ENCODE measurements at regions not wholly inside any gene's neighbourhood (a gene's known extent, or its start where the extent isn't known, plus 50 kb on each side); places are given as distances from the start of the nearest gene placed in this dataset.

GRCh38 chr7:15924910-15925309, 238.4 kb upstream of the MEOX2 start:
- no peak for TF ChIP-seq EGR1 (IDR thresholded peaks at IDR 0.05)
- no peak for TF ChIP-seq YY1 (IDR thresholded peaks at IDR 0.05; ENCODE audit: low read depth)
- TF ChIP-seq CEBPB (IDR thresholded peaks at IDR 0.05): no peak
- TF ChIP-seq TAF1 (IDR thresholded peaks at IDR 0.05; ENCODE audit: low read depth): no peak
- TF ChIP-seq TEAD4 (IDR thresholded peaks at IDR 0.05): no peak
- no peak for TF ChIP-seq TCF12 (IDR thresholded peaks at IDR 0.05; ENCODE audit: low read depth)
- no peak for TF ChIP-seq EP300 (IDR thresholded peaks at IDR 0.05; ENCODE audit: borderline replicate concordance)
- no peak for TF ChIP-seq FOXM1 (IDR thresholded peaks at IDR 0.05; ENCODE audit: borderline replicate concordance, low read depth)
- no peak for TF ChIP-seq CREB1 (IDR thresholded peaks at IDR 0.05; ENCODE audit: low read depth)
- TF ChIP-seq REST (IDR thresholded peaks at IDR 0.05; ENCODE audit: low read depth): no peak

GRCh38 chr7:15922002-15922401, 235.5 kb upstream of the MEOX2 start:
- no peak for TF ChIP-seq EGR1 (IDR thresholded peaks at IDR 0.05)
- no peak for TF ChIP-seq FOXM1 (IDR thresholded peaks at IDR 0.05; ENCODE audit: borderline replicate concordance, low read depth)
- TF ChIP-seq CREB1 (IDR thresholded peaks at IDR 0.05; ENCODE audit: low read depth): no peak
- TF ChIP-seq YY1 (IDR thresholded peaks at IDR 0.05; ENCODE audit: low read depth): no peak
- no peak for TF ChIP-seq EP300 (IDR thresholded peaks at IDR 0.05; ENCODE audit: borderline replicate concordance)
- TF ChIP-seq TCF12 (IDR thresholded peaks at IDR 0.05; ENCODE audit: low read depth): no peak
- TF ChIP-seq CEBPB (IDR thresholded peaks at IDR 0.05): no peak
- no peak for TF ChIP-seq REST (IDR thresholded peaks at IDR 0.05; ENCODE audit: low read depth)
- no peak for TF ChIP-seq ZBTB7A (IDR thresholded peaks at IDR 0.05; ENCODE audit: low read depth)
- no peak for TF ChIP-seq RAD21 (IDR thresholded peaks at IDR 0.05; ENCODE audit: low read depth)
- no peak for TF ChIP-seq NFIC (IDR thresholded peaks at IDR 0.05)
- no peak for TF ChIP-seq TAF1 (IDR thresholded peaks at IDR 0.05; ENCODE audit: low read depth)
- no peak for TF ChIP-seq USF1 (IDR thresholded peaks at IDR 0.05)
- no peak for TF ChIP-seq MAX (IDR thresholded peaks at IDR 0.05)

GRCh38 chr7:15921576-15921975, 235.1 kb upstream of the MEOX2 start:
- TF ChIP-seq YY1 (IDR thresholded peaks at IDR 0.05; ENCODE audit: low read depth) (no peak), TEAD4 (IDR thresholded peaks at IDR 0.05) (no peak), TCF12 (IDR thresholded peaks at IDR 0.05; ENCODE audit: low read depth) (no peak), USF1 (IDR thresholded peaks at IDR 0.05) (no peak), EGR1 (IDR thresholded peaks at IDR 0.05) (no peak), EP300 (IDR thresholded peaks at IDR 0.05; ENCODE audit: borderline replicate concordance) (no peak), CREB1 (IDR thresholded peaks at IDR 0.05; ENCODE audit: low read depth) (no peak)

GRCh38 chr7:15920953-15921352, 234.5 kb upstream of the MEOX2 start:
- TF ChIP-seq TEAD4 (IDR thresholded peaks at IDR 0.05): no peak
- TF ChIP-seq ZBTB7A (IDR thresholded peaks at IDR 0.05; ENCODE audit: low read depth): no peak
- TF ChIP-seq REST (IDR thresholded peaks at IDR 0.05; ENCODE audit: low read depth): no peak
- no peak for TF ChIP-seq TCF12 (IDR thresholded peaks at IDR 0.05; ENCODE audit: low read depth)
- TF ChIP-seq EP300 (IDR thresholded peaks at IDR 0.05; ENCODE audit: borderline replicate concordance): no peak
- no peak for TF ChIP-seq RAD21 (IDR thresholded peaks at IDR 0.05; ENCODE audit: low read depth)
- no peak for TF ChIP-seq YY1 (IDR thresholded peaks at IDR 0.05; ENCODE audit: low read depth)
- TF ChIP-seq CREB1 (IDR thresholded peaks at IDR 0.05; ENCODE audit: low read depth): no peak
- TF ChIP-seq USF1 (IDR thresholded peaks at IDR 0.05): no peak
